B cell (primary cell): ENCODE measurements at regions not wholly inside any gene's neighbourhood (a gene's known extent, or its start where the extent isn't known, plus 50 kb on each side); places are given as distances from the start of the nearest gene placed in this dataset.

Experiments used
- ATAC-seq: fragments of 200-7000 bp; cut with Tn5 transposase; one replicate; pipeline ENCODE4 v1.10.0; 2021; ENCODE audit warnings: low read depth, mild to moderate bottlenecking, moderate number of reproducible peaks, moderate library complexity
- CTCF ChIA-PET: fragments of 350-600 bp; sonication (Branson Sonifier 250); formaldehyde crosslinking; loops from one replicate; lab custom pipeline; 2021; ENCODE audit warnings: antibody characterized with exemption, inconsistent platforms; lab: Charles Lee
- POLR2A ChIA-PET: fragments of 350-600 bp; sonication (Branson Sonifier 250); formaldehyde crosslinking; loops from one replicate; lab custom pipeline; 2021; ENCODE audit warnings: antibody characterized with exemption; lab: Charles Lee
- DNase-seq: peaks from one replicate; pipeline ENCODE4 v3.0.0; 2013
- H2AFZ ChIP-seq: 2 replicates; pipeline ENCODE4 v1.6.1; 2012; ENCODE audit warnings: mild to moderate bottlenecking, low read depth, low read length; ENCODE audit not compliant: insufficient read depth, poor library complexity, severe bottlenecking
- H3K27ac ChIP-seq, 2 donors: 1 replicate in 1 of 2; 2 replicates in 1 of 2; pipeline ENCODE4 v1.5.1; 2012 to 2013; ENCODE audit warnings: low read length in 2 of 2, mild to moderate bottlenecking in 2 of 2, moderate library complexity in 1 of 2
- H3K27me3 ChIP-seq, 4 experiments: fragments of 200-600 bp in 1 of 4; sonication (generic) in 1 of 4; replicated peaks in 1 of 4; 1 replicate in 2 of 4; 2 replicates in 2 of 4; pipeline versions ENCODE4 v1.6.1 to v1.7.0; 2013 to 2016; ENCODE audit warnings: low read length in 3 of 4, mild to moderate bottlenecking in 2 of 4, mixed read lengths in 1 of 4, moderate library complexity in 1 of 4; ENCODE audit not compliant: insufficient read depth in 4 of 4, control insufficient read depth in 3 of 4; ENCODE audit errors: control extremely low read depth in 1 of 4
- H3K36me3 ChIP-seq, 2 experiments: replicated peaks in 1 of 2; 1 replicate in 1 of 2; 2 replicates in 1 of 2; pipeline versions ENCODE4 v1.6.1 to v1.7.1; 2013; ENCODE audit warnings: low read length in 1 of 2; ENCODE audit not compliant: insufficient read depth in 2 of 2, control insufficient read depth in 1 of 2; ENCODE audit errors: control extremely low read depth in 1 of 2, extremely low read depth in 1 of 2
- H3K4me1 ChIP-seq, 2 donors: fragments of 200-600 bp in 1 of 2; sonication (generic) in 1 of 2; 1 replicate in 1 of 2; 2 replicates in 1 of 2; pipeline versions ENCODE4 v1.5.1 to v1.6.1; 2013 to 2017; ENCODE audit warnings: low read length in 2 of 2; ENCODE audit not compliant: control insufficient read depth in 2 of 2, insufficient read depth in 2 of 2
- H3K4me2 ChIP-seq: replicated peaks from 2 replicates; pipeline ENCODE3; 2012; ENCODE audit warnings: mild to moderate bottlenecking, low read depth, low read length; ENCODE audit not compliant: poor library complexity, severe bottlenecking
- H3K4me3 ChIP-seq, 5 experiments: fragments of 200-600 bp in 1 of 5; sonication (generic) in 1 of 5; 1 replicate in 3 of 5; 2 replicates in 2 of 5; pipeline versions ENCODE4 v1.5.1 to v1.7.0; 2011 to 2016; ENCODE audit warnings: low read length in 4 of 5, mild to moderate bottlenecking in 4 of 5, low read depth in 2 of 5, control low read depth in 1 of 5, moderate library complexity in 1 of 5; ENCODE audit not compliant: insufficient read depth in 1 of 5; ENCODE audit errors: control extremely low read depth in 1 of 5, extremely low read depth in 1 of 5
- H3K79me2 ChIP-seq: fragments of 200-600 bp; sonication (generic); one replicate; pipeline ENCODE4 v1.6.0; 2016; ENCODE audit warnings: low read length; ENCODE audit not compliant: control insufficient read depth, insufficient read depth
- H3K9ac ChIP-seq: fragments of 200-600 bp; sonication (generic); 2 replicates; pipeline ENCODE4 v1.6.1; 2017; ENCODE audit warnings: mild to moderate bottlenecking, low read length, moderate library complexity
- H3K9me3 ChIP-seq, 3 donors: one replicate each; pipeline versions ENCODE4 v1.6.1 to v1.7.1; 2013; ENCODE audit warnings: low read length in 2 of 3; ENCODE audit not compliant: control insufficient read depth in 2 of 3, insufficient read depth in 1 of 3; ENCODE audit errors: control extremely low read depth in 1 of 3
- H4K20me1 ChIP-seq: 2 replicates; pipeline ENCODE4 v1.6.0; 2012; ENCODE audit warnings: mild to moderate bottlenecking, low read length; ENCODE audit not compliant: insufficient read depth, control insufficient read depth, poor library complexity, severe bottlenecking
- H3K27ac Mint-ChIP-seq: one replicate; pipeline ENCODE4 v1.8.0; 2021; ENCODE audit warnings: mixed read lengths
- H3K27me3 Mint-ChIP-seq: one replicate; pipeline ENCODE4 v1.8.0; 2021; ENCODE audit warnings: mixed read lengths
- H3K4me1 Mint-ChIP-seq: one replicate; pipeline ENCODE4 v1.8.0; 2021; ENCODE audit warnings: mixed read lengths
- H3K4me3 Mint-ChIP-seq: one replicate; pipeline ENCODE4 v1.8.0; 2021; ENCODE audit warnings: mixed read lengths
- H3K9me3 Mint-ChIP-seq: one replicate; pipeline ENCODE4 v1.8.0; 2022; ENCODE audit warnings: mixed read lengths; ENCODE audit not compliant: insufficient read depth
- CTCF ChIP-seq: fragments of 200-600 bp; IDR thresholded peaks from one replicate; pipeline ENCODE4 v1.8.0; 2022; ENCODE audit warnings: antibody characterized with exemption, mild to moderate bottlenecking
- EZH2 ChIP-seq: IDR thresholded peaks from 2 replicates; pipeline ENCODE4 v1.6.1; 2012; ENCODE audit warnings: borderline replicate concordance, low read depth, mild to moderate bottlenecking, moderate library complexity, low read length; ENCODE audit not compliant: insufficient read depth, poor library complexity, severe bottlenecking
- WGBS: methylation state at CpG from one replicate; pipeline ENCODE4 v1.1.5; 2013; ENCODE audit warnings: missing lambda C conversion rate; ENCODE audit not compliant: insufficient coverage; 5-methylcytosine and 5-hydroxymethylcytosine counted together
- intact Hi-C: fragments of 100-400 bp; cut with micrococcal nuclease; formaldehyde crosslinking; loops from one replicate; pipeline ENCODE4 v1.10.0; 2022

- peaks cover 0 to 6% of the 10 kb centered on the region in 2 donors for H3K4me1 ChIP-seq
- H3K9me3 ChIP-seq, result no peaks in the 10 kb centered on the region
- no peaks in the 10 kb centered on the region for H3K36me3 ChIP-seq
- H3K4me3 ChIP-seq, result no peak overlapping the region
- intact Hi-C loops, result no loop called here
- no peak overlapping the region for H2AFZ ChIP-seq
- Mint-ChIP-seq H3K4me3 (no peak overlapping the region), H3K27ac (no peak overlapping the region), H3K4me1 (no peaks in the 10 kb centered on the region), H3K27me3 (peaks cover under 1% of the 10 kb centered on the region), H3K9me3 (no peaks in the 10 kb centered on the region)
- ATAC-seq, result no peak
- TF ChIP-seq EZH2 (no peak), CTCF (no peak)
- DNase-seq, result no peak
- 92% methylated on average over 8 of the region's 13 CpGs for WGBS
- POLR2A ChIA-PET, result no interaction called here
- H3K9ac ChIP-seq, result no peak overlapping the region
- peaks cover 0 to 5% (median under 1%) of the 10 kb centered on the region in 4 experiments for H3K27me3 ChIP-seq
- CTCF ChIA-PET, result interaction anchor here (0.8 kb wide), 1 partner anchor 51 kb away, joined by 3 read pairs; no protein-coding TSS in a partner anchor
- no peak overlapping the region for H3K27ac ChIP-seq
- no peak overlapping the region for H3K4me2 ChIP-seq
- H3K79me2 ChIP-seq, result no peaks in the 10 kb centered on the region
- H4K20me1 ChIP-seq, result no peaks in the 10 kb centered on the region
Measured at GRCh38 chr13:27334774-27335435, 64.3 kb downstream of the RASL11A start.

GRCh38 chr13:27336014-27336673 lies 65.5 kb downstream of the RASL11A start:
- Mint-ChIP-seq H3K4me1 (no peaks in the 10 kb centered on the region), H3K9me3 (no peaks in the 10 kb centered on the region), H3K27me3 (no peaks in the 10 kb centered on the region), H3K27ac (no peak overlapping the region), H3K4me3 (no peak overlapping the region)
- TF ChIP-seq CTCF (no peak), EZH2 (no peak)
- H3K27me3 ChIP-seq, result peaks cover 0 to 5% (median 2%) of the 10 kb centered on the region in 4 experiments
- H3K27ac ChIP-seq, result no peak overlapping the region
- no peak overlapping the region for H3K4me3 ChIP-seq
- no peak for DNase-seq
- no peak overlapping the region for H3K9ac ChIP-seq
- no peaks in the 10 kb centered on the region for H4K20me1 ChIP-seq
- ChIA-PET POLR2A (no interaction called here), CTCF (interaction anchor here (0.6 to 0.7 kb wide), 2 partner anchors 225 to 351 kb away, joined by 3 read pairs; no protein-coding TSS in a partner anchor)
- no peak overlapping the region for H2AFZ ChIP-seq
- WGBS, result 93% methylated on average over 6 of the region's 6 CpGs
- peaks cover 0 to 6% of the 10 kb centered on the region in 2 donors for H3K4me1 ChIP-seq
- H3K4me2 ChIP-seq, result no peak overlapping the region
- H3K36me3 ChIP-seq, result no peaks in the 10 kb centered on the region
- intact Hi-C loops, result no loop called here
- no peaks in the 10 kb centered on the region for H3K79me2 ChIP-seq
- no peak for ATAC-seq
- H3K9me3 ChIP-seq, result no peaks in the 10 kb centered on the region
